SK-N-SH treated with all-trans-retinoic acid at 6 μM for 48 hours (cell line): ENCODE measurements at regions not wholly inside any gene's neighbourhood (a gene's known extent, or its start where the extent isn't known, plus 50 kb on each side); places are given as distances from the start of the nearest gene placed in this dataset.

Experiments used
- ATAC-seq: fragments of 200-7000 bp; cut with Tn5 transposase; 3 replicates; pipeline ENCODE4 v1.9.1; 2020; ENCODE audit warnings: mild to moderate bottlenecking, moderate library complexity
- ARNTL ChIP-seq: fragments of 450-650 bp; formaldehyde crosslinking; IDR thresholded peaks from 2 replicates; pipeline ENCODE4 v1.5.0; 2020; ENCODE audit warnings: low read depth, mild to moderate bottlenecking, moderate library complexity, borderline replicate concordance
- BACH2 ChIP-seq: fragments of 250-450 bp; sonication (Bioruptor Pico); IDR thresholded peaks from 2 replicates; pipeline ENCODE4 v1.9.0; 2021; ENCODE audit warnings: mild to moderate bottlenecking, borderline replicate concordance
- CSDC2 ChIP-seq: fragments of 250-450 bp; sonication (Bioruptor Pico); IDR thresholded peaks from 2 replicates; pipeline ENCODE4 v1.5.0; 2020; ENCODE audit warnings: mild to moderate bottlenecking, moderate library complexity
- ESRRG ChIP-seq: fragments of 250-450 bp; sonication (Bioruptor Pico); IDR thresholded peaks from 2 replicates; pipeline ENCODE4 v1.6.1; 2021; ENCODE audit warnings: mild to moderate bottlenecking
- GLIS3 ChIP-seq: fragments of 250-450 bp; sonication (Bioruptor Pico); IDR thresholded peaks from 2 replicates; pipeline ENCODE4 v1.5.0; 2020; ENCODE audit warnings: mild to moderate bottlenecking, moderate library complexity
- ISL1 ChIP-seq: fragments of 250-450 bp; sonication (Bioruptor Pico); IDR thresholded peaks from 2 replicates; pipeline ENCODE4 v2.1.2; 2022; ENCODE audit warnings: mild to moderate bottlenecking, moderate library complexity
- OSR1 ChIP-seq: fragments of 250-450 bp; sonication (Bioruptor Pico); IDR thresholded peaks from 2 replicates; pipeline ENCODE4 v1.8.0; 2022; ENCODE audit warnings: moderate library complexity, mild to moderate bottlenecking, inconsistent platforms
- PATZ1 ChIP-seq: fragments of 250-450 bp; sonication (Bioruptor Pico); IDR thresholded peaks from 2 replicates; pipeline ENCODE4 v1.8.0; 2020; ENCODE audit warnings: mild to moderate bottlenecking, moderate library complexity, borderline replicate concordance
- PPARA ChIP-seq: fragments of 250-450 bp; sonication (Bioruptor Pico); IDR thresholded peaks from 2 replicates; pipeline ENCODE4 v1.5.0; 2020; ENCODE audit warnings: mild to moderate bottlenecking, borderline replicate concordance
- RARB ChIP-seq: fragments of 250-450 bp; sonication (Bioruptor Pico); IDR thresholded peaks from 2 replicates; pipeline ENCODE4 v1.8.0; 2021; ENCODE audit warnings: mild to moderate bottlenecking, moderate library complexity
- TCF4 ChIP-seq: fragments of 250-450 bp; sonication (Bioruptor Pico); IDR thresholded peaks from 2 replicates; pipeline ENCODE4 v1.8.0; 2021; ENCODE audit warnings: mild to moderate bottlenecking, moderate library complexity, borderline replicate concordance
- TOX ChIP-seq: fragments of 250-450 bp; sonication (Bioruptor Pico); IDR thresholded peaks from 2 replicates; pipeline ENCODE4 v1.8.0; 2021; ENCODE audit warnings: mild to moderate bottlenecking, moderate library complexity, borderline replicate concordance
- TSHZ2 ChIP-seq: fragments of 250-450 bp; sonication (Bioruptor Pico); IDR thresholded peaks from 2 replicates; pipeline ENCODE4 v1.5.0; 2020; ENCODE audit warnings: mild to moderate bottlenecking, moderate library complexity
- ZC3H10 ChIP-seq: fragments of 250-450 bp; sonication (Bioruptor Pico); IDR thresholded peaks from 2 replicates; pipeline ENCODE4 v1.5.1; 2021; ENCODE audit warnings: mild to moderate bottlenecking, moderate library complexity
- ZFP3 ChIP-seq: fragments of 250-450 bp; sonication (Bioruptor Pico); IDR thresholded peaks from 2 replicates; pipeline ENCODE4 v1.5.0; 2020; ENCODE audit warnings: mild to moderate bottlenecking, moderate library complexity
- ZFP30 ChIP-seq: fragments of 450-650 bp; formaldehyde crosslinking; IDR thresholded peaks from 2 replicates; pipeline ENCODE4 v1.5.0; 2022; ENCODE audit warnings: mild to moderate bottlenecking, moderate library complexity
- ZNF565 ChIP-seq: fragments of 450-650 bp; formaldehyde crosslinking; conservative IDR thresholded peaks from 2 replicates; pipeline ENCODE4 v1.5.0; 2020; ENCODE audit warnings: low read depth, mild to moderate bottlenecking, moderate library complexity
- ZNF8 ChIP-seq: fragments of 450-650 bp; formaldehyde crosslinking; IDR thresholded peaks from 2 replicates; pipeline ENCODE4 v1.5.0; 2020; ENCODE audit warnings: mild to moderate bottlenecking, moderate library complexity
- TF ChIP-seq, protein P1 (sequence below): fragments of 250-450 bp; sonication (Bioruptor Pico); IDR thresholded peaks from 2 replicates; pipeline ENCODE4 v1.5.1; 2020; ENCODE audit warnings: low read depth, mild to moderate bottlenecking, moderate library complexity
- TF ChIP-seq, protein P2 (sequence below): fragments of 250-450 bp; sonication (Bioruptor Pico); IDR thresholded peaks from 2 replicates; pipeline ENCODE4 v1.5.1; 2021; ENCODE audit warnings: mild to moderate bottlenecking, moderate library complexity

- no peak for TF ChIP-seq PATZ1 (CRISPR knock-in tag)
Observed at GRCh38 chr6:126107475-126108166, 121.3 kb downstream of the TRMT11 start (continued).

DNA sequence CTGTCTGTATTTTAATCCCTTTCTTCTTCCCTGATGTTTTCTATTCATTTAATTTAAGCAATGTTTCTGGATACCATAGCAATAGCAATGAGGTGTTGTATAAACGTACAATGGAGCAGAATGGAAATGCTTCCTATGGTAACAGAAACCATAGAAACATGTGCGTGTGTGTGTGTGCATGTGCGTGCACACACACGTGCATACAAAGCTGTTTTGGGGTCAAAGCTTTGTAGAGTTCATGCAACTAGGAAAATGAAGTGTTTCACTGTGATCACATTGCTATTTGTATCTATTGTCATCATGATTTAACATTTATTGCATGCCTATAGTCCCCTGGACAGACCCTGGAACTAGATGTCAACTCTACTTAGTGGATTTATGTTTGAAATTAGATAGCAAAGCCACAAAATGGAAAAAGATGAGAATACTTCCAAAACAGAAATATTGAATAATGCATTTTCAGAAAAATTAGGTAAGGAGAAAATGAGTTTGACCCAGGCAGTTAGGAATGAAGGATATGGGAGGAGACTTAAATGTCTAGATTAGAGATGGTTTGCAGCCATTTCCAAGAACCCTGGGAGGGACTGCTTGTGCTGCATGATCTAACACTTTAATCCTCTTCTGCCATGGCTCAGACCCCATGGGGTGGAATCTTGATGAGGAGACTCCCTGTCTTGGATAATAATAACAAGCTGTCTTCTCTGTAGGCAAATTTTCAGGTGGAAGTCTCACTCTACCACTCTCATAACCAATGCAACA is 124.4 kb downstream of the TRMT11 start:
- ATAC-seq = peak; percentile 37
- TF ChIP-seq, protein P1, sequence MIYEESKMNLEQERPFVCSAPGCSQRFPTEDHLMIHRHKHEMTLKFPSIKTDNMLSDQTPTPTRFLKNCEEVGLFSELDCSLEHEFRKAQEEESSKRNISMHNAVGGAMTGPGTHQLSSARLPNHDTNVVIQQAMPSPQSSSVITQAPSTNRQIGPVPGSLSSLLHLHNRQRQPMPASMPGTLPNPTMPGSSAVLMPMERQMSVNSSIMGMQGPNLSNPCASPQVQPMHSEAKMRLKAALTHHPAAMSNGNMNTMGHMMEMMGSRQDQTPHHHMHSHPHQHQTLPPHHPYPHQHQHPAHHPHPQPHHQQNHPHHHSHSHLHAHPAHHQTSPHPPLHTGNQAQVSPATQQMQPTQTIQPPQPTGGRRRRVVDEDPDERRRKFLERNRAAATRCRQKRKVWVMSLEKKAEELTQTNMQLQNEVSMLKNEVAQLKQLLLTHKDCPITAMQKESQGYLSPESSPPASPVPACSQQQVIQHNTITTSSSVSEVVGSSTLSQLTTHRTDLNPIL (CRISPR knock-in tag) = no peak
- TF ChIP-seq TOX (no peak), ZNF565 (CRISPR knock-in tag) (no peak), OSR1 (CRISPR knock-in tag) (no peak), ZC3H10 (CRISPR knock-in tag) (no peak), ZNF8 (CRISPR knock-in tag) (no peak), CSDC2 (CRISPR knock-in tag) (no peak), PPARA (no peak), ARNTL (CRISPR knock-in tag) (no peak)
- TF ChIP-seq, protein P2, sequence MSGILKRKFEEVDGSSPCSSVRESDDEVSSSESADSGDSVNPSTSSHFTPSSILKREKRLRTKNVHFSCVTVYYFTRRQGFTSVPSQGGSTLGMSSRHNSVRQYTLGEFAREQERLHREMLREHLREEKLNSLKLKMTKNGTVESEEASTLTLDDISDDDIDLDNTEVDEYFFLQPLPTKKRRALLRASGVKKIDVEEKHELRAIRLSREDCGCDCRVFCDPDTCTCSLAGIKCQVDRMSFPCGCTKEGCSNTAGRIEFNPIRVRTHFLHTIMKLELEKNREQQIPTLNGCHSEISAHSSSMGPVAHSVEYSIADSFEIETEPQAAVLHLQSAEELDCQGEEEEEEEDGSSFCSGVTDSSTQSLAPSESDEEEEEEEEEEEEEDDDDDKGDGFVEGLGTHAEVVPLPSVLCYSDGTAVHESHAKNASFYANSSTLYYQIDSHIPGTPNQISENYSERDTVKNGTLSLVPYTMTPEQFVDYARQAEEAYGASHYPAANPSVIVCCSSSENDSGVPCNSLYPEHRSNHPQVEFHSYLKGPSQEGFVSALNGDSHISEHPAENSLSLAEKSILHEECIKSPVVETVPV (CRISPR knock-in tag) = no peak

DNA sequence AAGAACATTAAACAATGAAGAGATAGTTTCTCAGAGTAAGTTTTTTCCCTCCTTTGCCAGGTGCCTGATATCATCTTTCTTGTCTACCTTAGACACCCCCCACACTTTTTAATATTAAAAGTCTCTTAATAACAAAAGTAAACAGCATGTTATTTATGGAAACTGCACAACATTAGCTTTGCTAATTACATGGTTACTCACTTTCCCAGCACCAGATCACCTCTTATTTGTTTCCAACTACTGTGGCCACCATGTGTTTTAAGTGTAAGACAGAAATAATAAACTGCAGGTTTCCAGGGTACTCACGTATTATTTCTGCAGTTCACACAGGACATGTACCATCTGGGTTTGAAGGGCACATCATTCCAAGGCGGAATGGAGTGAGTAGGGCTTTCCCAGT is 125.0 kb downstream of the TRMT11 start:
- TF ChIP-seq TCF4 (no peak), ZFP30 (CRISPR knock-in tag) (no peak), ZFP3 (CRISPR knock-in tag) (no peak), BACH2 (CRISPR knock-in tag) (no peak), ARNTL (CRISPR knock-in tag) (no peak)
- TF ChIP-seq, protein P1 (CRISPR knock-in tag) = no peak
- TF ChIP-seq, all 23 proteins: peak for 0
- no peak for ATAC-seq

- TF ChIP-seq ZFP3 (CRISPR knock-in tag) (no peak), CSDC2 (CRISPR knock-in tag) (peak; percentile 66; the same call in 1 of the 2 replicates), ISL1 (CRISPR knock-in tag) (peak; percentile 89), TSHZ2 (0 out of 2 replicates have a peak, but pooled peaks have one; percentile 27), RARB (CRISPR knock-in tag) (peak; percentile 51; the same call in 1 of the 2 replicates), GLIS3 (CRISPR knock-in tag) (no peak), ARNTL (CRISPR knock-in tag) (no peak), BACH2 (CRISPR knock-in tag) (no peak), TCF4 (no peak), TOX (peak; percentile 81; the same call in 1 of the 2 replicates), ZC3H10 (CRISPR knock-in tag) (0 out of 2 replicates have a peak, but pooled peaks have one; percentile 67), ESRRG (CRISPR knock-in tag) (0 out of 2 replicates have a peak, but pooled peaks have one; percentile 14)
- TF ChIP-seq, protein P1 (CRISPR knock-in tag) = peak; percentile 83
- ATAC-seq = peak; percentile 92
Observed at GRCh38 chr6:126112171-126112632, 125.9 kb downstream of the TRMT11 start.
